AG08396 (cell line): ENCODE measurements at regions not wholly inside any gene's neighbourhood (a gene's known extent, or its start where the extent isn't known, plus 50 kb on each side); places are given as distances from the start of the nearest gene placed in this dataset.

Experiments used
- DNase-seq: peaks from one replicate; pipeline ENCODE4 v3.0.0; 2012; ENCODE audit warnings: low spot score, mixed read lengths

- no peak for DNase-seq
Observed at GRCh38 chr11:45089676-45090499, 56.6 kb upstream of the PRDM11 start.

- DNase-seq: no peak
Observed at GRCh38 chr11:45090607-45091006, 55.8 kb upstream of the PRDM11 start.

GRCh38 chr11:45091563-45092403 lies 54.7 kb upstream of the PRDM11 start:
- no peak for DNase-seq

DNA sequence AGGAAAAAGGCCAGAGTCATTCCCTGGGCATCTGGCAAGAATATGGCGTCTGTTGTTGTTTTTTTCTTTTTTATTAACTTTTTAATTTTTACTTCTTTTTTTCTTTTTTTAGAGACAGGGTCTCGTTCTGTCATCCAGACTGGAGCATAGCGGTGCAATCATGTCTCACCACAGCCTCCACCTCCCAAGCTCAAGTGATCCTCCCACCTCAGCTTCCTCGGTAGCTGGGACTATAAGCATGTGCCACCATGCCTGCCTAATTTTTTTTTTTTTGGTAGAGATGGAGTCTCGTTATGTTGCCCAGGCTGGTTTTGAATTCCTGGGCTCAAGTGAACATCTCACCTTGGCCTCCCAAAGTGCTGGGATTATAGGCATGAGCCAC lies 54.0 kb upstream of the PRDM11 start:
- DNase-seq: no peak

GRCh38 chr11:45092901-45093760 lies 53.3 kb upstream of the PRDM11 start:
- no peak for DNase-seq

DNA sequence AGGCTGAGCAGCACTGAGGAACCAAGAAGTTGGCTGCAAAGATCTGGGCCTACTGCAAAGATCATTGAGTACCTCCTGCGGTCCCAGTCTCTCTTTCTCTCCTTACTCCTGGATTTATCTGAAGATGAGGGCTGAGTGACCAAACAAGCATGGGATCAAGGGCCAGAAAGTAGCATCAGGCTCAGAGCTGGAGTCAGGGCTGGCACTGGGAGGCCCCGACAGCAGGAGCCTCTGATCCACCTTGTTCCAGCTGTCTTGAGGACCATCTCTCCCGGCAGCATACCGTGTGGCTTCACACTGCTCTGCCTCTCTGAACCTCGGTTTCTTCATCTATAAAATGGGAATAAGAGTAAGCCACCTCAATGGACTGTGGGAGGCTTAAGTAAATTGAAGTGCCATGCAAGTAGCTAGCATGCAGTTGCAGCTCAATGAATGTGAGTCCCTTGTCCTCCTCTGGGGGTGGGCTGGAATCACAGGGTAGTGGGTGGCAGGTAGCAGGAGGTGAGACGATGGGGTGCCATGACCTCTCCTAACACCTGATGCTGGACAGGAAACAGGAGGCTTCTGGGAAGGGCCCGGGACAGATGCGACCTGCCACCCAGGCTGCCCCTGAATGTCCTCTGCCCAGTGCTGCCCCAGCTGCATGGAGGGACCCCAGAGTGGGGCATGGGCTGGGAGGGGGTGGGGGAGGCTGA lies 52.5 kb upstream of the PRDM11 start:
- DNase-seq: no peak

- DNase-seq: no peak
Observed at GRCh38 chr11:45094958-45095690, 51.3 kb upstream of the PRDM11 start.

- DNase-seq: no peak
Observed at GRCh38 chr11:45095691-45096010, 50.8 kb upstream of the PRDM11 start.

GRCh38 chr11:45096636-45097035 lies 49.8 kb upstream of the PRDM11 start:
- no peak for DNase-seq
